Left colon (tissue), 2 donors: ENCODE measurements at regions not wholly inside any gene's neighbourhood (a gene's known extent, or its start where the extent isn't known, plus 50 kb on each side); places are given as distances from the start of the nearest gene placed in this dataset.

Experiments used
- ATAC-seq: fragments of 200-7000 bp; cut with Tn5 transposase; one replicate; pipeline ENCODE4 v1.9.1; 2020; ENCODE audit warnings: mild to moderate bottlenecking, moderate library complexity
- DNase-seq, 2 donors: peaks; one replicate each; pipeline ENCODE4 v3.0.0-alpha.2; 2020
- intact Hi-C, 2 donors: fragments of 100-400 bp; cut with DNase I in 1 of 2; cut with micrococcal nuclease in 1 of 2; formaldehyde crosslinking; loops; one replicate each; pipeline versions ENCODE4 v1.11.2 to v1.14.0; 2022; cut with DNase I, micrococcal nuclease
- donor health status: DM: no; HTN: no; CAD: no.
- donor health status: DM: yes; HTN: yes; CAD: no.

DNA sequence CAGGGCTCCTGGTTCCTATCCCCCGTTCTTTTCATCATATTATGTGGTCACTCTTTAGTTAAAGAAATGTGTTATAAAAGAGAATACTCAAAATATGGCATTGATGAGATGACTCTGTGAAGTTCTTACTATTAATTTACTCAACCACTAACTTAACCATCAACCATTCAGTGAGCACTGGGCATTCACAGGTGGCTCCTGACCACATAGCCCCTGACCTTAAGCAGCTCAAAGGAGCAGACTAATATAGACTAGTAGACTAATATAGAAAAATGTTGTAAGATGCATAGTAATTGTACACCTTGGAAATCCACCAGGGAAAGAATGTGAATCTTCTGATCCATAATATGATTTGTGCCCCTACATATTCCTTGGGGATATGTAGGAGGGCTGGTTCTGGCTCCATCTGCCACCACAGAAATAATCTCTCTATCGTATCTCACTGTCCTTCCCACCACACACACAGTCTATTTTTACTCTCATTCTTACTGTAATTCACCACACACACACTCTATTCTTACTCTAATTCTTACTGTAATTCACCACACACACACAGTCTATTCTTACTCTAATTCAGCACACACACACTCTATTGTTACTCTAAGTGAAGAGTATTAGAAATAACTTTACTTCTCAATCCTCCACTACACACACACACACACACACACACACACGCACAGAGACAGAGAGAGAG lies 188.9 kb upstream of the ITGA4 start:
- no peak for ATAC-seq
- DNase-seq, result no peak
- intact Hi-C loops, result no loop called here

DNA sequence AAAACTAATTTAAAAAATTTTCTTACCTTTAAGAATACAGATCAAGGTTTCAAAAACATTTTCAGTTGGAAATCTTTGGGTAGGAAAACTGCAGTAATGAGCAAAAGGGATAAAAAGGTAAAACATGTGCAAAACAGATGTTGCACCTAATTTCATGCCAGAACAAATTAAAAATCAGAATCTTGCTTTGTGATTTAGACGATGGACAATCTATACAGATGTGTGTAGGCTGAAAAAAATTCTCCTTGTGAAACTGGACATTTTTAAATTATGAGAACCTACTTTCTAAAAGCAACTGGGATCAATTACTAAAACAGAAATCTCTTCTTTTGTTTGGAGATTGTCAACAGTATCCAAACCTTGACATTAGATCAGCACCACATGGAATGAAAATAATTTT lies 183.2 kb upstream of the ITGA4 start:
- intact Hi-C loops, result no loop called here
- ATAC-seq (no peak), DNase-seq (no peak)

- peak; percentile 31 for ATAC-seq
- no peak for DNase-seq
These were observed 181.5 kb upstream of the ITGA4 start for GRCh38 chr2:181275643-181276070.

DNA sequence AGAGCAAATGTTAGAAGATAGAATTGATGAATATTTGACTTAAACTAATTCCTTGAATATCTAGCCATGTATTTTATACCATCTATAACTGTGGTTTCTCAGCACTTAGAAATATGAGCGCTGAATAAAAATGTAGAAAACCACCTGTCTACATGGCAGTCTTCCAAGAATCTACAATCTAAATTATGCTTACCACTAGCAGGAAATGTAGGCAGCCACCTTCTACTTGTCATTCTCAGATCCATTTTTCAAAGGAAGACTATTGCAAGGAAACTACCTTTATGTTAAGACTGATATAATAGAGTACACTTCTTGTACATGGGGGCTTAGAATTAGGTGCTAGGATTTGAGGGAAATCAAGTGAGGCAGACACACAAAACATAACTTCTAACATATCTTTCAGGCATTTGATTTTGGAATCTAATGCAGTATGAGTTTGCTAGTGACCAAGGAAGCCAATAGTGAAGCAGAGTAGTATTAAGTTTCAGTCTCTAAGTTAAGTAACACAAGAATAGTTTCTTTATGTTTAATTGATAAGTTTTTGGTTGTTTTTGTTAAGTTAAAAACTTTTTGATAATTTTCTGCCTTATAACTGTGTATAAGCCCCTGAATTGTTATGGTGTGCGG lies 175.9 kb upstream of the ITGA4 start:
- ATAC-seq (peak; percentile 44), DNase-seq (no peak)
- intact Hi-C loops, result no loop called here

More at GRCh38 chr2:181275643-181276070, 181.5 kb upstream of the ITGA4 start:
- intact Hi-C loops, result no loop called here

DNA sequence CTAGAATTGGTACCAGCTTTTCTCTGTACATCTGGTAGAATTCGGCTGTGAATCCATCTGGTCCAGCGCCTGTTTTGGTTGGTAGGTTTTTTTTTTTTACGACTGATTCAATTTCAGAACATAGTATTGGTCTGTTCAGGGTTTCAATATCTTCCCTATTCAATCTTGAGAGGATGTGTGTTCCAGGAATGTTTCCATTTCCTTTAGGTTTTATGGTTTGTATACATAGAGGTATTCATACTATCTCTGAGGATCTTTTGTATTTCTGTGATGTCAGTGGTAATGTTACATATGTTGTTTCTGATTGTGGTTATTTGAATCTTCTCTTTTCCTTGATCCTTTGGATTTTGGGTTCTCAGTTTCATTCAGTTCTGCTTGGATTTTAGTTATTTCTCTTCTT lies 172.1 kb upstream of the ITGA4 start:
- no peak for DNase-seq
- intact Hi-C loops, result no loop called here
- no peak for ATAC-seq

- intact Hi-C loops, result no loop called here
- no peak for ATAC-seq
- DNase-seq, result no peak
These were observed 167.5 kb upstream of the ITGA4 start for GRCh38 chr2:181289698-181290097.

- ATAC-seq (no peak), DNase-seq (no peak)
- intact Hi-C loops, result no loop called here
These were observed 167.0 kb upstream of the ITGA4 start for GRCh38 chr2:181290182-181290581.

DNA sequence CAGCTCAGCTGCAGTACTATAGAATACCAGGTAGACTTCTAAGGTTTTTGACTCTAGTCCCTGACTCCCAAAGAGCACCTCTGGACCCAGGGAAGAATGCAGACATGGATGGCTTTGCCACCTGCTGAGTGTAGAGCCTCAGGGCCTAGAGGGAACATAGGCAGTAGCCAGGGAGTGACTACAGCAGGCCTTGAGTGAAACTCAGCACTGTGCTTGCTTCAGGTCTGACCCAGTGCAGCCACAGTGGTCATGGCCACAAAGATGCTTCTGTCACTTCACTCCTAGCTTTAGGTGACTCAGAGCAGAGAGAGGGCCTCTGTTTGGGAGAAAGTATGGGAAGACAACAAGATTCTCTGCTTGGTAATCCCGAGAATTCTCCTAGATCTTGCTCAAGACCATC lies 162.2 kb upstream of the ITGA4 start:
- ATAC-seq, result no peak

GRCh38 chr2:181300600-181301291 lies 156.4 kb upstream of the ITGA4 start:
- intact Hi-C loops, result no loop called here
- ATAC-seq, result no peak

More for the DNA sequence above, 162.2 kb upstream of the ITGA4 start:
- intact Hi-C loops, result no loop called here
- no peak for DNase-seq

GRCh38 chr2:181304011-181304844 lies 153.0 kb upstream of the ITGA4 start:
- DNase-seq, result no peak
- intact Hi-C loops, result no loop called here
- ATAC-seq, result no peak

More at GRCh38 chr2:181300600-181301291, 156.4 kb upstream of the ITGA4 start:
- no peak for DNase-seq

DNA sequence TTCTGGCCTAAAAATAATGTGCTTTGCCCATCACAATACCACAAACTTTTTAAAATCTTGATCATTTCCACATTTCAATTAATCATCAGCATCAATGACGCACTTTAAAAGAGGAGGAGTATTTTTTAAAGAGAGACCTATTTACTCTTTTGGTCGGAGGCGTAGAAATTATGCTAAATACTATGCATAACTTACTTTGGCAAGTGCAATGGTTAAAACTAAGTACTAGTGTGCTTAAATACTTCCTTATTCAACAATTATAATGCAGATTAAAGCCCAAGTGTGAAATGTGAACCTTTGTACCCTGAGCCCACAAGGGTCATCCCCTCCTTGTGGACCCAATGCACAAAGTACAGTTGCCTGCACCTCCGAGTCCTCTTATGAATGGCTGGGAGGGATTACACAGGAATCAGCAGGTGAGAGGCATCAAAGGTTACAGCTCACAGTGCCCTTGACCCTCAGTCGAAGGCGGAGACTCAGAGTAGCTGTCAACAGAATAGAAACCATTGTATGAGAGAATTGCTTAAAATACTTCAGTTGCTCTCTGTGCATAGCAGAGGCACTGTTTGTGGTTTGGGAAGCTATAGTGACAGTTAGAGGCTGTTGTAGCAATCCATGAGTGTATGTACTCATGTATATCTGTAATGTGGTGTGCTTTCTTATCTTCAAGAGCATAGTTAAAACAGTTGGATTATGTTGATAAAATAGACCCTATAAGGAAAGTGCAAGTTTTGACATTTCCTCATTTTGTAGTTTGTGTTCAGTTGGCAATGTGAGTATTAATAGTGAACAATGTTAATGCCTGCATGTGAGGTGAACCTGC lies 151.7 kb upstream of the ITGA4 start:
- intact Hi-C loops, result no loop called here
- peak; percentile 60 for ATAC-seq
- DNase-seq, result peak; percentile 31

GRCh38 chr2:181306785-181307184 lies 150.4 kb upstream of the ITGA4 start:
- ATAC-seq, result no peak
- intact Hi-C loops, result no loop called here

GRCh38 chr2:181307203-181307991 lies 149.8 kb upstream of the ITGA4 start:
- no peak for DNase-seq
- intact Hi-C loops, result no loop called here
- ATAC-seq, result no peak

More at GRCh38 chr2:181306785-181307184, 150.4 kb upstream of the ITGA4 start:
- no peak for DNase-seq

DNA sequence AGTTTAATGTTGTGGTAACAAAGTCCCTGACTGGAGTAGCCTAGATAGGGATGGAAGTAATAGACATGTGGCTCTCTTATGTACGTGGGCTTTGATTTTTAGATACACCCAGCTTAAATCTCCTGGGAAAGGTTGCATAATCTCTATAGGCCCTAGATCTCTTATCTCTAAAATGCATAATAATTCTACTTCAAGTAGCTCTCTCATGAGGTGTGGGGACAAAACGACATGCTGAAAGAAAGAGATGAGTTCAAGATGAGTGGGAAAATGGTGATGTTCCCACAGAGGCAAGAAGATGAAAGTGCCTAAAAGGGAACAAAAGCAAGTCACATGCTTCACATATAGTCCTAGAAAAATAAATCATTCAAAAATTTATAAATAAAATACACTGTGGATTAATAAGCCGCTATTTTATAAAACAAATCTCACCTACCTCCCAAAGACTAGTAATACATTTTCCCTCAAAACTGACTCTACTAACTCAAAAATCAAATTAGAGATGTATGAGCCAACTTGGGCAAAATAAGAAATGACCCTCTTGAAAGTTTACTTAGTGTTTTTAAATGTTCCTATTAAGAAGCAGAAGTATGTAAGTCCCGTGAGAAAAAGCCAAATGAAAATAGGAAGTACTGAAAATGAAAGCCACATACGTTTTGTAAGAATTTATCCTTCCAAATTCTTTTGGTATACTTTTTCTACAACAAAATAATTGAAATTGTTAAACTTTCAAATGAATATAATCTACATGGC lies 148.2 kb upstream of the ITGA4 start:
- ATAC-seq, result no peak
- intact Hi-C loops, result no loop called here

DNA sequence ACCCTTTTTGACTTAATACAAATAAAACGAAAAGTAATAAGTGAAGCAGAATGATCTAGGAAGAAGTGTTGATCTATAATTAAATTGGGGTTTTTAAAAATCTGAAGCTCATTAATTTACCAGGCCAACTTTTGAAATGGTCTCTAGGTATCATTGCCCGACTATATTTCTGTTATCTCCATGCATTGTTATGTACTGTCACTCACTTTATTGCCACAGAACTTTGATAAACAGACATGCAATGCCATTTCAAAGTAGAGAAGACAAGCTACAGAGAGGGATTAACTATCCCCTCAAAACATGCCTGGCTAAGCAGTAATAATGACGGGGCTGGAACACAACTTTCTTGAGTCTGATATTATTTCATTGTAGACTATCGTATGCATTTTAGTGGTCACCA lies 147.6 kb upstream of the ITGA4 start:
- no peak for ATAC-seq
- DNase-seq, result no peak
- intact Hi-C loops, result no loop called here

More for the DNA sequence above, 148.2 kb upstream of the ITGA4 start:
- no peak for DNase-seq

DNA sequence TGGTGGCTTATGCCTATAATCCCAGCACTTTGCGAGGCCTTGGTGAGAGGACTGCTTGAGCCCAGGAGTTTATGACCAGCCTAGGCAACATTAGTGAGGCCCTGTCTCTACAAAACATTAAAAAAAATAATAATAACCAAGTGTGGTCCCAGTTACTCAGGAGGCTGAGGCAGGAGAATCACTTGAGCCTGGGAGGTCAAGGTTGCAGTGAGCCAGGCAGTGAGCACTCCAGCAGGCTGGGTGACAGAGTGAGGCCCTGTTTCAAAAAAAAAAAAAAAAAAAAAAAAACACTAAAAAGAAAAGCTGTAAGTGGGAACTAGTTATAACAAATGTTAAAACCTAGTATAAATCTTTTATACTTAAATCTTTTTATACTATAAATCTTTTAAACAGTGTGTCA lies 146.2 kb upstream of the ITGA4 start:
- DNase-seq (no peak), ATAC-seq (no peak)
- intact Hi-C loops, result no loop called here

- intact Hi-C loops, result no loop called here
- peak in 1 of 2 donors; percentile 16 for DNase-seq
- no peak for ATAC-seq
These were observed 145.3 kb upstream of the ITGA4 start for GRCh38 chr2:181311837-181312236.
